Spleen (tissue), 7 donors: ENCODE measurements at regions not wholly inside any gene's neighbourhood (a gene's known extent, or its start where the extent isn't known, plus 50 kb on each side); places are given as distances from the start of the nearest gene placed in this dataset.

Source experiments
- CTCF ChIP-seq, 11 experiments: fragments of 200-600 bp in 7 of 11; fragments of 450-650 bp in 4 of 11; sonication (generic) in 4 of 11; IDR thresholded peaks in 8 of 11; conservative IDR thresholded peaks in 3 of 11; 1 replicate in 7 of 11; 2 replicates in 4 of 11; pipeline versions ENCODE4 v1.4.0 to v1.8.0; 2016 to 2021; ENCODE audit warnings: antibody characterized with exemption in 11 of 11, inconsistent platforms in 4 of 11, mild to moderate bottlenecking in 1 of 11
- POLR2A ChIP-seq, 3 donors: fragments of 450-650 bp; IDR thresholded peaks; one replicate each; pipeline ENCODE4 v1.5.1; 2017; ENCODE audit warnings: antibody characterized with exemption in 3 of 3, mild to moderate bottlenecking in 1 of 3
- POLR2AphosphoS5 ChIP-seq, 3 donors: sonication (generic); formaldehyde crosslinking; IDR thresholded peaks; one replicate each; pipeline ENCODE4 v1.5.1; 2017; ENCODE audit warnings: antibody characterized with exemption in 3 of 3
- donor health status: DM: no; HTN: no; CAD: no; lungs with moderate emphysema.
- donor health status: DM: no; HTN: no; CAD: no.
- donor health status: DM: no; HTN: no; CAD: no.

DNA sequence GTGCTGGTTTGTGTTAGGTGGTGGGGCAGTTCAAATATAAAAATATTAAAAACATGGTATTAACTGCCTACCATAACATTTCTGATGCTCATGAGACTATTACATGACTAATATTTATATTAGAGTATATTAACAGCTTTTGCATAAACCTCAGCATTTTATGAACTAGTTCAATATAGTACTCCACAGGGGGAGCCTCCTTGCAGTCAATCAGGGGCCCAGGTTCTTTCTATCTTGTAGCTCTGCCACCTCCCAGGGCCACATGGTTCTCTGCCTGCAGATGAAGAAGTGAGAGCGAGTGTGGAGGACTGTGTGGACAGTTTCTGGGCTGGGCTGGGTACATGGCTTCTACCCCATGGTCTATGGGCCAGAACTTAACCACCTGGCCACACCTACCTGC, 159.5 kb downstream of the RPS24 start:
- no peak for TF ChIP-seq CTCF (IDR thresholded peaks at IDR 0.05 in 8 of 11, conservative IDR thresholded peaks at IDR 0.05 in 3 of 11)
- no peak for TF ChIP-seq POLR2AphosphoS5 (IDR thresholded peaks at IDR 0.05)
- TF ChIP-seq POLR2A (IDR thresholded peaks at IDR 0.05): no peak
